ENCODE measurements at regions not wholly inside any gene's neighbourhood (a gene's known extent, or its start where the extent isn't known, plus 50 kb on each side); places are given as distances from the start of the nearest gene placed in this dataset.
A peak's percentile ranks its signal among the peaks of the same experiment; 100 is the strongest.

GRCh38 chr14:22438742-22439141 lies 150.3 kb downstream of the DAD1 start:
- no peak for TF ChIP-seq CTCF (IDR thresholded peaks at IDR 0.05)
- H3K9me3 ChIP-seq: no peaks in the 10 kb centered on the region
- ATAC-seq (no peak), DNase-seq (no peak)
- no peaks in the 10 kb centered on the region for H3K27me3 ChIP-seq
- intact Hi-C loops (cut with DNase I): no loop called here
- H3K36me3 ChIP-seq: no peaks in the 10 kb centered on the region
- WGBS, 2 donors: 94 to 97% methylated on average over 3 of the region's 3 CpGs
- no peak overlapping the region for H3K4me3 ChIP-seq
- H3K4me1 ChIP-seq: peaks cover 0 to 8% (median 0%) of the 10 kb centered on the region in 9 donors
- H3K27ac ChIP-seq: no peak overlapping the region

- H3K27me3 ChIP-seq: no peaks in the 10 kb centered on the region
- intact Hi-C loops (cut with DNase I): no loop called here
- H3K4me1 ChIP-seq: peaks cover 4 to 32% (median 19%) of the 10 kb centered on the region in 9 donors
- TF ChIP-seq CTCF (IDR thresholded peaks at IDR 0.05): no peak
- DNase-seq (no peak), ATAC-seq (no peak)
- H3K4me3 ChIP-seq: no peak overlapping the region
- H3K27ac ChIP-seq: no peak overlapping the region
- WGBS, 2 donors: 89 to 92% methylated on average over 6 of the region's 6 CpGs
- H3K9me3 ChIP-seq: no peaks in the 10 kb centered on the region
- no peaks in the 10 kb centered on the region for H3K36me3 ChIP-seq
These were observed 154.0 kb downstream of the DAD1 start for GRCh38 chr14:22434901-22435550.

GRCh38 chr14:22434030-22434429 lies 155.0 kb downstream of the DAD1 start:
- H3K4me1 ChIP-seq: peaks cover 4 to 36% (median 25%) of the 10 kb centered on the region in 9 donors
- H3K4me3 ChIP-seq: no peak overlapping the region
- H3K36me3 ChIP-seq: no peaks in the 10 kb centered on the region
- TF ChIP-seq CTCF (IDR thresholded peaks at IDR 0.05): no peak
- 77 to 83% methylated on average over 4 of the region's 4 CpGs for WGBS, 2 donors
- intact Hi-C loops (cut with DNase I): no loop called here
- H3K27ac ChIP-seq: no peak overlapping the region
- no peaks in the 10 kb centered on the region for H3K9me3 ChIP-seq
- no peaks in the 10 kb centered on the region for H3K27me3 ChIP-seq
- no peak for ATAC-seq
- DNase-seq: no peak

- no peak for DNase-seq
- no peak overlapping the region for H3K4me3 ChIP-seq
- no peak for TF ChIP-seq CTCF (IDR thresholded peaks at IDR 0.05)
- peak in 1 of 8 donors; percentile 29 for ATAC-seq
- peak overlapping the region in 2 of 10 donors; percentile 23 to 26 for H3K27ac ChIP-seq
- H3K36me3 ChIP-seq: no peaks in the 10 kb centered on the region
- 60 to 63% methylated on average over 4 of the region's 4 CpGs for WGBS, 2 donors
- no peaks in the 10 kb centered on the region for H3K27me3 ChIP-seq
- H3K4me1 ChIP-seq: peaks cover 8 to 46% (median 34%) of the 10 kb centered on the region in 9 donors
- H3K9me3 ChIP-seq: no peaks in the 10 kb centered on the region
- intact Hi-C loops (cut with DNase I): no loop called here
These were observed 156.0 kb downstream of the DAD1 start for GRCh38 chr14:22433069-22433468.
